ENCODE measurements at regions not wholly inside any gene's neighbourhood (a gene's known extent, or its start where the extent isn't known, plus 50 kb on each side); places are given as distances from the start of the nearest gene placed in this dataset.

GRCh38 chr5:101505891-101506570, 602.9 kb upstream of the ST8SIA4 start:
- no peak for TF ChIP-seq CTCF (IDR thresholded peaks at IDR 0.05 in 4 of 5, conservative IDR thresholded peaks at IDR 0.05 in 1 of 5)
- TF ChIP-seq POLR2A (IDR thresholded peaks at IDR 0.05): no peak
